KG1 (cell line): ENCODE measurements at regions not wholly inside any gene's neighbourhood (a gene's known extent, or its start where the extent isn't known, plus 50 kb on each side); places are given as distances from the start of the nearest gene placed in this dataset.

Source experiments
- DNase-seq: peaks from one replicate; lab custom pipeline; 2025; lab: John Stamatoyannopoulos, UW

DNA sequence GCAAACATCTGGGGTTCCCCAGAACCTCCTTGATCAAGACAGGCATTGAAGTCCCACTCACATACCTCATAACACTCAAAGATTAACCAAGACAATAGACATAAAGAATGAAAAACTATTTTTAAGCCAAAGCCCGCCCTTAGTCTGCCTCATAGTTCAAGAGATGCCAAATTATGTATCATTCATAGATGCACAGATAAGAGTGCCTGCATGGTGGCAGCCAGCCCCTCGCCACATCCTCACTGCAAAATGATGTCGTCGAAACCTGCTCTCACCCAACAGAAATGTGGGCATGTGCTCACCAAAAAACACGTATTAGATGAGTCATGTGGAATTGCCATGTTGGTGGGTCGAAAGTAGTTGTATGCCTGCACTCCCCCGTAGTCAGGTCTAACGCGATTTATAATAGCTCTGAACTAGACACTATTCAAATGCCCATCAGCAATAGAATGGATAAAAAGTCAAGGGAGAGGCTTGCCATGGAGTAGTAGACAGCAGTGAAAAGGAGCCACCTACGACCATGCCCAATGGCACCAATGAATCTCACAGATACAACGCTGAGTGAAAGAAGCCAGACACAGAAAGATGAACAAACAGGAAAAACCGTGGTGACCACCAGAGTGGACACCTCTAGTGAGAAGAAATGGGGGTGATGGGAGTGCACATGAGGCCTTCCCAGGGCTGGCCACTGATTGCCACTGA is 64.8 kb downstream of the C16orf95 start:
- no peak for DNase-seq
